WTC11 (cell line): ENCODE measurements at regions not wholly inside any gene's neighbourhood (a gene's known extent, or its start where the extent isn't known, plus 50 kb on each side); places are given as distances from the start of the nearest gene placed in this dataset.

Experiments used
- ATAC-seq: fragments of 200-7000 bp; cut with Tn5 transposase; 2 replicates; pipeline ENCODE4 v1.10.0; 2021; ENCODE audit warnings: mild to moderate bottlenecking, moderate library complexity
- CTCF ChIA-PET: fragments of 300-600 bp; sonication (Branson Sonifier 250); formaldehyde crosslinking; loops from one replicate; lab custom pipeline; 2021; ENCODE audit warnings: antibody characterized with exemption; lab: Charles Lee
- POLR2A ChIA-PET: fragments of 350-600 bp; sonication (Branson Sonifier 250); formaldehyde crosslinking; loops from one replicate; lab custom pipeline; 2021; ENCODE audit warnings: antibody characterized with exemption; lab: Charles Lee
- DNase-seq: peaks from one replicate; pipeline ENCODE4 v3.0.0; 2021; ENCODE audit warnings: low spot score
- H3K27ac Mint-ChIP-seq: 2 replicates; pipeline ENCODE4 v1.8.0; 2021; ENCODE audit warnings: mixed read lengths
- H3K27me3 Mint-ChIP-seq: 2 replicates; pipeline ENCODE4 v1.8.0; 2021; ENCODE audit warnings: low read depth, mild to moderate bottlenecking, moderate library complexity, mixed read lengths
- H3K36me3 Mint-ChIP-seq: 2 replicates; pipeline ENCODE4 v1.8.0; 2021; ENCODE audit warnings: mixed read lengths
- H3K4me1 Mint-ChIP-seq: 2 replicates; pipeline ENCODE4 v1.8.0; 2022; ENCODE audit warnings: mixed read lengths
- H3K4me3 Mint-ChIP-seq: 2 replicates; pipeline ENCODE4 v1.8.0; 2021; ENCODE audit warnings: mild to moderate bottlenecking, moderate library complexity, mixed read lengths
- H3K9me3 Mint-ChIP-seq: 2 replicates; pipeline ENCODE4 v1.8.0; 2021; ENCODE audit warnings: mixed read lengths
- CBFB ChIP-seq: sonication (generic); formaldehyde crosslinking; IDR thresholded peaks from 2 replicates; pipeline ENCODE4 v1.8.1; 2022; ENCODE audit warnings: mild to moderate bottlenecking, low read depth, missing genetic modification reagents
- FOXP1 ChIP-seq: sonication (generic); formaldehyde crosslinking; IDR thresholded peaks from 2 replicates; pipeline ENCODE4 v1.8.0; 2022; ENCODE audit warnings: missing genetic modification reagents, mild to moderate bottlenecking, moderate library complexity, borderline replicate concordance
- KAT7 ChIP-seq: sonication (generic); formaldehyde crosslinking; IDR thresholded peaks from 2 replicates; pipeline ENCODE4 v1.8.1; 2023; ENCODE audit warnings: missing genetic modification reagents, mild to moderate bottlenecking, borderline replicate concordance
- OVOL2 ChIP-seq: fragments of 250-450 bp; sonication (Bioruptor Pico); IDR thresholded peaks from 2 replicates; pipeline ENCODE4 v1.9.0; 2021; ENCODE audit warnings: mild to moderate bottlenecking, borderline replicate concordance
- RELA ChIP-seq: sonication (generic); formaldehyde crosslinking; IDR thresholded peaks from 2 replicates; pipeline ENCODE4 v1.8.1; 2022; ENCODE audit warnings: missing genetic modification reagents, mild to moderate bottlenecking, borderline replicate concordance
- TF ChIP-seq, protein P1 (sequence below): fragments of 250-450 bp; sonication (Bioruptor Pico); IDR thresholded peaks from 2 replicates; pipeline ENCODE4 v1.8.0; 2021; ENCODE audit warnings: mild to moderate bottlenecking
- TF ChIP-seq, protein P2 (sequence below): fragments of 250-450 bp; sonication (Bioruptor Pico); IDR thresholded peaks from 2 replicates; pipeline ENCODE4 v1.9.0; 2021; ENCODE audit warnings: mild to moderate bottlenecking
- TF ChIP-seq, protein P3 (sequence below): sonication (generic); formaldehyde crosslinking; IDR thresholded peaks from 2 replicates; pipeline ENCODE4 v1.8.1; 2022; ENCODE audit warnings: missing genetic modification reagents, borderline replicate concordance
- TF ChIP-seq, protein P4 (sequence below): sonication (generic); formaldehyde crosslinking; IDR thresholded peaks from 2 replicates; pipeline ENCODE4 v1.8.0; 2022; ENCODE audit warnings: mild to moderate bottlenecking, missing genetic modification reagents
- TF ChIP-seq, protein P5 (sequence below): fragments of 250-450 bp; sonication (Bioruptor Pico); IDR thresholded peaks from 2 replicates; pipeline ENCODE4 v1.9.0; 2021; ENCODE audit warnings: mild to moderate bottlenecking, borderline replicate concordance
- TF ChIP-seq, protein P6 (sequence below): sonication (generic); formaldehyde crosslinking; IDR thresholded peaks from 2 replicates; pipeline ENCODE4 v1.8.0; 2022; ENCODE audit warnings: missing genetic modification reagents

DNA sequence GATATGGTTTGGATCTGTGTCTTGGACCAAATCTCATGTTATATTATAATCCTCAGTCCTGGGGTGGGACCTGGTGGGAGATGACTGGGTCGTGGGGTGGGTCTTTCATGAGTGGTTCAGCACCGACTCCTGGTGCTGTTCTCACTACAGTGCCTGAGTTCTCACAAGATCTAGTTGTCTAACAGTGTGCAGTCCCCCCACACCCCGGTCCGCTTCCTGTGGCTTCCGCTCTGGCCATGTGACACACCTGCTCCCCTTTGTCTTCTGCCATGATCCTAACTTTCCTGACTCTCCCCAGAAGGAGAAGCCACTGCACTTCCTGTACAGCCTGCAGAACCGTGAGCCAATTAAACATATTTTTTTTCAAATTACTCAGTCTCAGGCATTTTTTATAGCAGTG lies 1262.2 kb downstream of the TMEM121 start:
- no peaks in the 10 kb centered on the region for H3K4me1 Mint-ChIP-seq
- ChIA-PET POLR2A (no interaction called here), CTCF (no interaction called here)
- TF ChIP-seq CBFB (CRISPR knock-in tag) (no peak), KAT7 (CRISPR knock-in tag) (no peak)
- TF ChIP-seq, protein P1, sequence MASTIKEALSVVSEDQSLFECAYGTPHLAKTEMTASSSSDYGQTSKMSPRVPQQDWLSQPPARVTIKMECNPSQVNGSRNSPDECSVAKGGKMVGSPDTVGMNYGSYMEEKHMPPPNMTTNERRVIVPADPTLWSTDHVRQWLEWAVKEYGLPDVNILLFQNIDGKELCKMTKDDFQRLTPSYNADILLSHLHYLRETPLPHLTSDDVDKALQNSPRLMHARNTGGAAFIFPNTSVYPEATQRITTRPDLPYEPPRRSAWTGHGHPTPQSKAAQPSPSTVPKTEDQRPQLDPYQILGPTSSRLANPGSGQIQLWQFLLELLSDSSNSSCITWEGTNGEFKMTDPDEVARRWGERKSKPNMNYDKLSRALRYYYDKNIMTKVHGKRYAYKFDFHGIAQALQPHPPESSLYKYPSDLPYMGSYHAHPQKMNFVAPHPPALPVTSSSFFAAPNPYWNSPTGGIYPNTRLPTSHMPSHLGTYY (CRISPR knock-in tag) = no peak
- no peak overlapping the region for H3K4me3 Mint-ChIP-seq
- H3K27me3 Mint-ChIP-seq = peaks cover 7% of the 10 kb centered on the region; the same call in 1 of the 2 replicates
- H3K27ac Mint-ChIP-seq = no peak overlapping the region
- ATAC-seq (no peak), DNase-seq (no peak)
- H3K36me3 Mint-ChIP-seq = peaks cover 75% of the 10 kb centered on the region
- peaks cover 80% of the 10 kb centered on the region for H3K9me3 Mint-ChIP-seq

DNA sequence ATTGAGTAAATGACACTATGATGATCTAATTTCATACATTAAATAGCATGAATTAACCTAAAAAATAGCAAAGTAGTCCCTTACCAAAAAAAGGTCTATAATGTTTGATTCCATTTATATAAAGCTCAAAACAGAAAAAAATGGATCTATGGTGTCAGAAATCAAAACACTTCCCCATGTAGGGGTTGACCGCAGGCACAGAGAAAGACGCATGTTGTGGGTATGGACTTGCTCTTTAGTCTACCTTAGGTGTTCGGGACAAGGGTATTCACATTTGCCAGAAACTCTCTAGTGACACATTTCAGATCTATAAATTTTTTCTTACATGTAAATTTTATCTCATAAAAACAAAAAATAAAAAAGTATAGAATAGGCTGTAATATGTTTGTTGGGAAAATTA lies 1262.9 kb downstream of the TMEM121 start:
- peaks cover 13% of the 10 kb centered on the region for H3K27me3 Mint-ChIP-seq
- POLR2A ChIA-PET = no interaction called here
- DNase-seq (no peak), ATAC-seq (no peak)
- H3K4me3 Mint-ChIP-seq = no peak overlapping the region
- peaks cover 81% of the 10 kb centered on the region for H3K9me3 Mint-ChIP-seq
- CTCF ChIA-PET = no interaction called here
- TF ChIP-seq, protein P2, sequence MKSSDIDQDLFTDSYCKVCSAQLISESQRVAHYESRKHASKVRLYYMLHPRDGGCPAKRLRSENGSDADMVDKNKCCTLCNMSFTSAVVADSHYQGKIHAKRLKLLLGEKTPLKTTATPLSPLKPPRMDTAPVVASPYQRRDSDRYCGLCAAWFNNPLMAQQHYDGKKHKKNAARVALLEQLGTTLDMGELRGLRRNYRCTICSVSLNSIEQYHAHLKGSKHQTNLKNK (CRISPR knock-in tag) = no peak
- no peak for TF ChIP-seq FOXP1 (CRISPR knock-in tag)
- TF ChIP-seq, protein P3, sequence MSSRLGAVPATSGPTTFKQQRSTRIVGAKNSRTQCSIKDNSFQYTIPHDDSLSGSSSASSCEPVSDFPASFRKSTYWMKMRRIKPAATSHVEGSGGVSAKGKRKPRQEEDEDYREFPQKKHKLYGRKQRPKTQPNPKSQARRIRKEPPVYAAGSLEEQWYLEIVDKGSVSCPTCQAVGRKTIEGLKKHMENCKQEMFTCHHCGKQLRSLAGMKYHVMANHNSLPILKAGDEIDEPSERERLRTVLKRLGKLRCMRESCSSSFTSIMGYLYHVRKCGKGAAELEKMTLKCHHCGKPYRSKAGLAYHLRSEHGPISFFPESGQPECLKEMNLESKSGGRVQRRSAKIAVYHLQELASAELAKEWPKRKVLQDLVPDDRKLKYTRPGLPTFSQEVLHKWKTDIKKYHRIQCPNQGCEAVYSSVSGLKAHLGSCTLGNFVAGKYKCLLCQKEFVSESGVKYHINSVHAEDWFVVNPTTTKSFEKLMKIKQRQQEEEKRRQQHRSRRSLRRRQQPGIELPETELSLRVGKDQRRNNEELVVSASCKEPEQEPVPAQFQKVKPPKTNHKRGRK (CRISPR knock-in tag) = no peak
- TF ChIP-seq, protein P1 (CRISPR knock-in tag) = no peak
- TF ChIP-seq, protein P4, sequence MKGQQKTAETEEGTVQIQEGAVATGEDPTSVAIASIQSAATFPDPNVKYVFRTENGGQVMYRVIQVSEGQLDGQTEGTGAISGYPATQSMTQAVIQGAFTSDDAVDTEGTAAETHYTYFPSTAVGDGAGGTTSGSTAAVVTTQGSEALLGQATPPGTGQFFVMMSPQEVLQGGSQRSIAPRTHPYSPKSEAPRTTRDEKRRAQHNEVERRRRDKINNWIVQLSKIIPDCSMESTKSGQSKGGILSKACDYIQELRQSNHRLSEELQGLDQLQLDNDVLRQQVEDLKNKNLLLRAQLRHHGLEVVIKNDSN (CRISPR knock-in tag) = no peak
- TF ChIP-seq, protein P5, sequence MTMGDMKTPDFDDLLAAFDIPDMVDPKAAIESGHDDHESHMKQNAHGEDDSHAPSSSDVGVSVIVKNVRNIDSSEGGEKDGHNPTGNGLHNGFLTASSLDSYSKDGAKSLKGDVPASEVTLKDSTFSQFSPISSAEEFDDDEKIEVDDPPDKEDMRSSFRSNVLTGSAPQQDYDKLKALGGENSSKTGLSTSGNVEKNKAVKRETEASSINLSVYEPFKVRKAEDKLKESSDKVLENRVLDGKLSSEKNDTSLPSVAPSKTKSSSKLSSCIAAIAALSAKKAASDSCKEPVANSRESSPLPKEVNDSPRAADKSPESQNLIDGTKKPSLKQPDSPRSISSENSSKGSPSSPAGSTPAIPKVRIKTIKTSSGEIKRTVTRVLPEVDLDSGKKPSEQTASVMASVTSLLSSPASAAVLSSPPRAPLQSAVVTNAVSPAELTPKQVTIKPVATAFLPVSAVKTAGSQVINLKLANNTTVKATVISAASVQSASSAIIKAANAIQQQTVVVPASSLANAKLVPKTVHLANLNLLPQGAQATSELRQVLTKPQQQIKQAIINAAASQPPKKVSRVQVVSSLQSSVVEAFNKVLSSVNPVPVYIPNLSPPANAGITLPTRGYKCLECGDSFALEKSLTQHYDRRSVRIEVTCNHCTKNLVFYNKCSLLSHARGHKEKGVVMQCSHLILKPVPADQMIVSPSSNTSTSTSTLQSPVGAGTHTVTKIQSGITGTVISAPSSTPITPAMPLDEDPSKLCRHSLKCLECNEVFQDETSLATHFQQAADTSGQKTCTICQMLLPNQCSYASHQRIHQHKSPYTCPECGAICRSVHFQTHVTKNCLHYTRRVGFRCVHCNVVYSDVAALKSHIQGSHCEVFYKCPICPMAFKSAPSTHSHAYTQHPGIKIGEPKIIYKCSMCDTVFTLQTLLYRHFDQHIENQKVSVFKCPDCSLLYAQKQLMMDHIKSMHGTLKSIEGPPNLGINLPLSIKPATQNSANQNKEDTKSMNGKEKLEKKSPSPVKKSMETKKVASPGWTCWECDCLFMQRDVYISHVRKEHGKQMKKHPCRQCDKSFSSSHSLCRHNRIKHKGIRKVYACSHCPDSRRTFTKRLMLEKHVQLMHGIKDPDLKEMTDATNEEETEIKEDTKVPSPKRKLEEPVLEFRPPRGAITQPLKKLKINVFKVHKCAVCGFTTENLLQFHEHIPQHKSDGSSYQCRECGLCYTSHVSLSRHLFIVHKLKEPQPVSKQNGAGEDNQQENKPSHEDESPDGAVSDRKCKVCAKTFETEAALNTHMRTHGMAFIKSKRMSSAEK = no peak
- no peak for TF ChIP-seq RELA (CRISPR knock-in tag)
- no peak for TF ChIP-seq OVOL2
- TF ChIP-seq, protein P6, sequence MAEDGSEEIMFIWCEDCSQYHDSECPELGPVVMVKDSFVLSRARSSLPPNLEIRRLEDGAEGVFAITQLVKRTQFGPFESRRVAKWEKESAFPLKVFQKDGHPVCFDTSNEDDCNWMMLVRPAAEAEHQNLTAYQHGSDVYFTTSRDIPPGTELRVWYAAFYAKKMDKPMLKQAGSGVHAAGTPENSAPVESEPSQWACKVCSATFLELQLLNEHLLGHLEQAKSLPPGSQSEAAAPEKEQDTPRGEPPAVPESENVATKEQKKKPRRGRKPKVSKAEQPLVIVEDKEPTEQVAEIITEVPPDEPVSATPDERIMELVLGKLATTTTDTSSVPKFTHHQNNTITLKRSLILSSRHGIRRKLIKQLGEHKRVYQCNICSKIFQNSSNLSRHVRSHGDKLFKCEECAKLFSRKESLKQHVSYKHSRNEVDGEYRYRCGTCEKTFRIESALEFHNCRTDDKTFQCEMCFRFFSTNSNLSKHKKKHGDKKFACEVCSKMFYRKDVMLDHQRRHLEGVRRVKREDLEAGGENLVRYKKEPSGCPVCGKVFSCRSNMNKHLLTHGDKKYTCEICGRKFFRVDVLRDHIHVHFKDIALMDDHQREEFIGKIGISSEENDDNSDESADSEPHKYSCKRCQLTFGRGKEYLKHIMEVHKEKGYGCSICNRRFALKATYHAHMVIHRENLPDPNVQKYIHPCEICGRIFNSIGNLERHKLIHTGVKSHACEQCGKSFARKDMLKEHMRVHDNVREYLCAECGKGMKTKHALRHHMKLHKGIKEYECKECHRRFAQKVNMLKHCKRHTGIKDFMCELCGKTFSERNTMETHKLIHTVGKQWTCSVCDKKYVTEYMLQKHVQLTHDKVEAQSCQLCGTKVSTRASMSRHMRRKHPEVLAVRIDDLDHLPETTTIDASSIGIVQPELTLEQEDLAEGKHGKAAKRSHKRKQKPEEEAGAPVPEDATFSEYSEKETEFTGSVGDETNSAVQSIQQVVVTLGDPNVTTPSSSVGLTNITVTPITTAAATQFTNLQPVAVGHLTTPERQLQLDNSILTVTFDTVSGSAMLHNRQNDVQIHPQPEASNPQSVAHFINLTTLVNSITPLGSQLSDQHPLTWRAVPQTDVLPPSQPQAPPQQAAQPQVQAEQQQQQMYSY (CRISPR knock-in tag) = no peak
- H3K36me3 Mint-ChIP-seq = peaks cover 75% of the 10 kb centered on the region
- no peaks in the 10 kb centered on the region for H3K4me1 Mint-ChIP-seq
- no peak overlapping the region for H3K27ac Mint-ChIP-seq
